GOT3 (cell line): ENCODE measurements at regions not wholly inside any gene's neighbourhood (a gene's known extent, or its start where the extent isn't known, plus 50 kb on each side); places are given as distances from the start of the nearest gene placed in this dataset.
"Not testable (repeated sequence)": the region's sequence is repeated elsewhere in the genome, so short reads cannot be mapped to it uniquely, and the experiment has no call there.

Experiments
- DNase-seq: peaks from one replicate; lab custom pipeline; 2025; ENCODE audit warnings: mixed read lengths; lab: John Stamatoyannopoulos, UW

- not testable (repeated sequence) for DNase-seq
Measured at GRCh38 chr5:111819028-111819427, 62.0 kb upstream of the NREP start.

- DNase-seq: no peak
Measured at GRCh38 chr5:111813537-111813936, 56.5 kb upstream of the NREP start.

GRCh38 chr5:111810112-111810511 lies 53.1 kb upstream of the NREP start:
- DNase-seq: no peak
